NCI-H1048 (cell line): ENCODE measurements at regions not wholly inside any gene's neighbourhood (a gene's known extent, or its start where the extent isn't known, plus 50 kb on each side); places are given as distances from the start of the nearest gene placed in this dataset.

Experiments
- DNase-seq: peaks from one replicate; lab custom pipeline; 2025; lab: John Stamatoyannopoulos, UW

GRCh38 chr19:28502879-28503734 lies 709.8 kb downstream of the UQCRFS1 start:
- no peak for DNase-seq

DNA sequence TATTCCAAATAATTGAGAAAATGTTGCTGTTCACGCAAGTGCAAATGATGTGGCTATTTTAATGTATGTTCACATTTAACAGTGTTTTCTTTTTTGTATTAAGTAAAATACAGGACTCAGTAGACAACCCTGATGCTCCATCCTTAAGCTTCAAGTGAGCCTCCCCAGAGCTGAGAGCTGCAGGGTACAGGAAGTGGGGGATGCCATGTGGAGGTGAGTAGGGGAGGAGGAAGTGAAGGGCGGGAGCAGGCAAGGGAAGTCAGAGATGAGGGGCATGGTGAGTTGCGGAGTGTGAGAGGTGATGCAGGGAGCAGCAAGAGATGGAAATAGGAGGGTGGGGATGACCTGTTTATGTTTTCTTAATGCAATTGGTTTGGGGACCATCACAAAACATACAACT lies 711.0 kb downstream of the UQCRFS1 start:
- no peak for DNase-seq

DNA sequence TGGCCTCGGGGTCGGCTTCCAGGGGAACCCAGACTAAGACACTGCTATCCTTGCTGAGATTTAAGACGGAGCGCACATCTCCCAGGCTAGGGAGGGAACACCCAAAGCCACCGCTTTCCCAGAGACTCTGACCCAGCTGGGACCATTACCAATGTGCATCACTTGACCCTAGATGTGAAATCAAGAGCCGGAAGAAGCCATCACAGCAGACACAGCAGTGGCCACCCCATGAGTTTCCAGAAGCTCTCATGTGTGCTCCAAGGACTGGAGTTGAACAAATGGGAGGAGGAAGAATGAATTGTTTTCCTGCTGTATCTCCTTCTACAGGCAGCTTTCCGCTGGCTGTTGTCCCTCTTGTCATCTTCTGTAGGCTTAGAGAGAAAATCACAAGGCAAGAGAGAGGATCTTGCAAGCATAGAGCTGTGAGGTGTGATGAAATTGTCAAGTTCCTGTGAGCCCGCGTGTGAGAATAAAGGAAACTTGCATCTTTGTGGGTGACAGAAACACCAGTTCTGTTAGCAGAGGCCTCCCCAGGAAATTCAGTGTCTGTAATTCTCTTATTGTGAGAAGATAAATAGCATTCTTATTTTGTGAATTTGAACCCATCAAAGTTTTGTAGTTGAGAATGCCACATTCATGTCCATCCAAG lies 711.8 kb downstream of the UQCRFS1 start:
- no peak for DNase-seq

GRCh38 chr19:28500296-28500695 lies 712.7 kb downstream of the UQCRFS1 start:
- no peak for DNase-seq

GRCh38 chr19:28498404-28498976 lies 714.5 kb downstream of the UQCRFS1 start:
- no peak for DNase-seq

GRCh38 chr19:28497887-28498286 lies 715.1 kb downstream of the UQCRFS1 start:
- DNase-seq, result no peak

GRCh38 chr19:28497137-28497536 lies 715.8 kb downstream of the UQCRFS1 start:
- DNase-seq, result no peak

GRCh38 chr19:28495046-28495445 lies 717.9 kb downstream of the UQCRFS1 start:
- DNase-seq, result no peak

DNA sequence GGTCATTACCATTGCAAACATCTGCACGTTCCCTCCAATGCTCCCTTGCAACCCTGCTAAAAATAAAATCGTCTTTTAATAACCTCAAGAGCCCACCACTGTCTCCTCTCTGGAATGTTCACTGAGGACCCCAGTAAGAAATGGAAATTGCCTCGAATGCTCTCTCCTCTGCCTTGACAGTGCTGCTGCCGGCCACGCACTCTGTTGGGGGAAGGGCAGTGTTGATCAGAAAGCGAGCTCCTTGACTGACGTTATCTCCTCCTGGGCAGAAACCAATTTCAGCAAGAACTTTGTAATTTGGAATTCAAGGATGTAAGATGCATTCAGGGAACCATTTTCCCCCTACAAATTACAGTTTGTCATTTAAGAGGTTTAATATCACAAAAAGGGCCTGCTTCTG lies 718.5 kb downstream of the UQCRFS1 start:
- no peak for DNase-seq

GRCh38 chr19:28493884-28494283 lies 719.1 kb downstream of the UQCRFS1 start:
- DNase-seq, result no peak

- no peak for DNase-seq
These were observed 720.3 kb downstream of the UQCRFS1 start for GRCh38 chr19:28492621-28493020.

DNA sequence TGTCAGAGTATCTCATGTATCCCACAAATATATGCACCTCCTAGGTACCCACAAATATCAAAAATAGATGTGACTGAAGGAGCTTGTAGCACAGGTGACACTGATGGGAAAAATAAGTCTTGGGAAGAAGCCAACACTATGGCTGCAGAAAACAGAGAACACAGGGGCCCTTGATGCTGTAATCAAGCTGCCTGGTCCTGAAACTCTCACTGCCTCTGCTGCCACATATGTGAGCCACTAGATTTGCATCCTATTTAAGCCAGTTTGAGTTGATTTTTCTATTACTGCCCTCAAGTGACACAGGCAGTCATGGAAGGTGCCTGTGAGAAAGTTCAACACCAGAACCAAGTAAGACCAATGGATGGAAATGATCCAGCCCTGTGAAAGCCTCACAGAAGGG lies 720.8 kb downstream of the UQCRFS1 start:
- DNase-seq, result no peak

GRCh38 chr19:28489776-28490175 lies 723.2 kb downstream of the UQCRFS1 start:
- DNase-seq, result no peak

DNA sequence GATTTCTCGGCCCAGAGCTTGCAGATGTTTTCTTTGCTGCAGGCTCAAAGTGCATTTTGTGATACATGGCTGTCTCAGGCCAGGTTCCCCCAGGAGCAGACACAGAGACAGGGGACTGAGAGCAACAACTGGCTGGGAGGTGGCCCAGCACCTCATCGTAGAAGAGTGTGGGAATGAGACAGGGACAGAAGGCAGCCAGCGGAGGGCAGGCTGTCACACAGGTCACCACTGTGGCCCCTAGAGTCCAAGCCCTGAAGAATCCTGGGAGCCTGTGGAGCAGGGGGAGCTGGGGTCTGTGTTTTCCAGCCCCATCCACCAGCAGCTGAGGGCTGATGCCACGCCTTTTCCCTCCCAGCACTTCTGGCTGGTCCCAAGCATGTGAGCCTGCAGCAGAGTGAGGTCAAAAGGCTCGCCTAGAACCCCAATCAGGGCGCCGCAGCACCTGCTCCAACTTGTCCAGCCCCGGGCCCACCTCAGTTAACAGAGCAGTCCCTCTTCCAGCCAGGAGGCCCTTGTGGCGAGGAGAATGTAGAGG lies 723.8 kb downstream of the UQCRFS1 start:
- DNase-seq, result no peak

DNA sequence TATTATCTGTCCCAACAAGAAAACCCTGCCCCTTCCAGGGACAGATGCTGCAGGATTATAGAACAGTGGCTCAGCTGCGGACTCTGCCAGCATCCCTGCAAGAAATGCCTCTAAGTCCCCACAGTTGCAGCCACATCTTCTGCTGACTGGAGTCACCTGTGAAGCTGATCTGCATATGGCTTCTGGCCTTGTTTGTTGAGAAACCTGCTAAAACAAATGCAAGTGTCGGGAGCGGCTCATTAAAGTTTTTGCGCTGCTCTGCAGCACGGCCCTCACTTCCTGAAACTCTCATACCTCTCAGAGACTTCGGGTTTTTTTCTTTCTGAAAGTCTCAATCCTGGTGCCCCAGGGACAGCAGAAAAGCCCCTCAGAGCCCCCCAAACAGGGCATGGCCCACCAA lies 725.0 kb downstream of the UQCRFS1 start:
- no peak for DNase-seq

- no peak for DNase-seq
These were observed 726.0 kb downstream of the UQCRFS1 start for GRCh38 chr19:28486926-28487325.

- no peak for DNase-seq
These were observed 726.5 kb downstream of the UQCRFS1 start for GRCh38 chr19:28486473-28486872.

- DNase-seq, result no peak
These were observed 727.7 kb downstream of the UQCRFS1 start for GRCh38 chr19:28485292-28485691.

DNA sequence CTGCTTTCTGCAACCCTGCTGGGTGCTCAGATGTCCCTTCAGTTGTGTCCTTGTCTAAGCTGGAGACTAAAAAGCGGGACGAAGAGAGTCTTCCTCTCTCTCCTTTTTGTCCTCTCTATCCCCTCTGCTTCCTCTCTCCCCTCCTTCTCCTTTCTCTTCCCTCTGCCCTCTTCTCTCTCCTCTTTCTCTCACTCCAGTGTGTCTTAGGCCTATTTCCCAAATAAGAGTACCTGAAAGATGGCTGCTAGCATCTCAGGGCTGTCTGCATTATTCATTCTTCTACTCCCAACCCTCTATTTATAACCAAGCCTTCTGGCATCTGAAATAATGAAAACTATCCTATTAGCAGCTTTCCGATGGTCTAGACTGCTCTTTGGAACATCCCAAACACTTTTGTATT lies 729.8 kb downstream of the UQCRFS1 start:
- no peak for DNase-seq

DNA sequence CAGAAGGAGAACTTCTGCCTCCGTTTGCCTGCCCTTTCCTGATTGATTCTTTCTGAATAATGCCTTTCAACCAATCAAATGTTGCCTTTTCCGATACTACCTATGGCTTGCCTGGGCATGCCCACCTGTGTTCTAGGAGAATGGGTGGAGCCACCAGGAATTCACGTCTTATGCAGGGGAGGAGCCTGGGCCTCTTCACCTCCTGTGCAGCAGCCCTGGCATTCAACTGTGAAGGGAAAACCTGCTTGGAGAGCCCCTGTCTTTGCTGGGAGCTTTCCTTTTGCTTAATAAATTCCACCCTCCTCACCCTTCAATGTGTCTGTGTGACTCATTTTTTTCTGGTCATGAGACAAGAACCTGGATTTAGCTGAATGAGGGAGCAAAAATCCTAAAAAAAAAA lies 730.7 kb downstream of the UQCRFS1 start:
- DNase-seq, result no peak

- no peak for DNase-seq
These were observed 731.3 kb downstream of the UQCRFS1 start for GRCh38 chr19:28481674-28482073.

DNA sequence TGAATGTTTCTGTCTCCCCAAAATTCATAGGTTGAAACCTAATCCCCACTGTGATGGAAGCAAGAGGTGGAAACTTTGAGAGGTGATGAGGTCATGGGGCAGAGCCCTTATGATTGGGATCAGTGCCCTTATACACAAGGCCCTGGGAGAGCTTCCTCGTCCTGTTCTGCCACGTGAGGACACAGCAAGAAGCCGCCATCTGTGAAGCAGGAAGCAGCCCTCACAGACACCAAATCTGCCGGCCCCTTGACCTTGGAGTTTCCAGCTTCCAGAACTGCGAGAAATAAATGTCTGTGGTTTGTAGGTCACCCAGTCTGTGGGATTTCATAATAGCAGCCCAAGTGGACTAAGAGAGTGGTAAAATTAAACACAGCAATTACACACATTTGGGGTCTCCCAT lies 737.4 kb downstream of the UQCRFS1 start:
- DNase-seq, result no peak

DNA sequence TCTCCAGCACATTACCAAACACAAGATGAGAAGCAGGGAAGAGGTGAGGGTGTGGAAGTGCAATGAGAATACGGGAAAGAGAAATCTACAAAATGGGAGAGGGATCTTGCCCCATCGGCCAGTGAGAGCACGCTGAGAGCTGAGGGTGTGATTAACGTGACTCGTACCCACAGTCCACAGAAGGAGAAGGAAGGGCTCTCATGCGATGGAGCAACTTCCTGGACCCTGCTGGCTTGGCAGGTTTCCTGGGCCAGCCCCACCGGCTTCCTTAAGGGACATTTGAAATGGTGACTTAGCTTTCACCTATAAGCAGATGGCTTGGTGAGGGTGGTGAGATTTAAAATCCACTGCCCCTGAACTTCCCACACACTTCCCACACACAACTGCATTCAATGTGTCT lies 740.1 kb downstream of the UQCRFS1 start:
- DNase-seq, result no peak
